ENCODE measurements at regions not wholly inside any gene's neighbourhood (a gene's known extent, or its start where the extent isn't known, plus 50 kb on each side); places are given as distances from the start of the nearest gene placed in this dataset.

DNA sequence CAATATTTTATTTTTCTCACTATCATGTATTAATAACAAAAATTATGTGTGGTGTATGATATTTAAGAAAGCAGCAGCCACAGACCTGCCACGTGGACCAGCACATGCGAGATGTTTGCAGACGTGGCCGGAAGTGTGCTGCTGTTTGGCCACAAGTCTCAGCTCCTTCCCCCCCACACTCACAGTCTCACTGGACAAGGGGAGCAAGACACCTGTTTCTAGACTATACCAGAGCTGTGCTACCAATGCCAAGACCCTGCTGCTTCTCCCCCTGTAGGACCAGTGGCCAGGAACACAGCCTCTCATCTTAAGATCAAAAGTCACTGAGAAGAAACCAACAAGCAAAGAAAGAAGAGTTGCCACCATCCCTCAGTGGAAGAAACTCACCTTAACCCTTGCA is 258.9 kb upstream of the PPP2R2D start:
- Histone ChIP-seq H3K27me3 (replicated peaks; ENCODE audit: control insufficient read depth, insufficient read depth, low read length) (no peaks in the 10 kb centered on the region), H3K9me3 (ENCODE audit: control insufficient read depth, low read length) (peaks cover 13% of the 10 kb centered on the region), H3K4me1 (ENCODE audit: control insufficient read depth, insufficient read depth, low read length) (no peaks in the 10 kb centered on the region), H3K4me3 (ENCODE audit: low read length) (no peak overlapping the region), H3K9ac (ENCODE audit: low read length) (no peak overlapping the region), H3K36me3 (ENCODE audit: control insufficient read depth, insufficient read depth, low read length, severe bottlenecking) (no peaks in the 10 kb centered on the region)
- DNase-seq (ENCODE audit: low read depth) = no peak

- H3K4me3 ChIP-seq (ENCODE audit: low read length) = no peak overlapping the region
- no peak overlapping the region for H3K9ac ChIP-seq (ENCODE audit: low read length)
- DNase-seq (ENCODE audit: low read depth) = no peak
- H3K36me3 ChIP-seq (ENCODE audit: control insufficient read depth, insufficient read depth, low read length, severe bottlenecking) = no peaks in the 10 kb centered on the region
- H3K27me3 ChIP-seq (replicated peaks; ENCODE audit: control insufficient read depth, insufficient read depth, low read length) = no peaks in the 10 kb centered on the region
- no peaks in the 10 kb centered on the region for H3K4me1 ChIP-seq (ENCODE audit: control insufficient read depth, insufficient read depth, low read length)
- peaks cover 13% of the 10 kb centered on the region for H3K9me3 ChIP-seq (ENCODE audit: control insufficient read depth, low read length)
These were observed 257.8 kb upstream of the PPP2R2D start for GRCh38 chr10:131642966-131643365.

GRCh38 chr10:131644289-131644688 is 256.5 kb upstream of the PPP2R2D start:
- no peak for DNase-seq (ENCODE audit: low read depth)
- H3K4me3 ChIP-seq (ENCODE audit: low read length) = peak overlapping the region; percentile 66
- H3K9me3 ChIP-seq (ENCODE audit: control insufficient read depth, low read length) = peaks cover 10% of the 10 kb centered on the region
- no peaks in the 10 kb centered on the region for H3K27me3 ChIP-seq (replicated peaks; ENCODE audit: control insufficient read depth, insufficient read depth, low read length)
- no peaks in the 10 kb centered on the region for H3K36me3 ChIP-seq (ENCODE audit: control insufficient read depth, insufficient read depth, low read length, severe bottlenecking)
- H3K9ac ChIP-seq (ENCODE audit: low read length) = no peak overlapping the region
- no peaks in the 10 kb centered on the region for H3K4me1 ChIP-seq (ENCODE audit: control insufficient read depth, insufficient read depth, low read length)

- DNase-seq (ENCODE audit: low read depth) = no peak
- Histone ChIP-seq H3K4me3 (ENCODE audit: low read length) (peak overlapping the region; percentile 66), H3K27me3 (replicated peaks; ENCODE audit: control insufficient read depth, insufficient read depth, low read length) (no peaks in the 10 kb centered on the region), H3K4me1 (ENCODE audit: control insufficient read depth, insufficient read depth, low read length) (no peaks in the 10 kb centered on the region), H3K9ac (ENCODE audit: low read length) (no peak overlapping the region), H3K9me3 (ENCODE audit: control insufficient read depth, low read length) (peaks cover 3% of the 10 kb centered on the region), H3K36me3 (ENCODE audit: control insufficient read depth, insufficient read depth, low read length, severe bottlenecking) (no peaks in the 10 kb centered on the region)
These were observed 255.7 kb upstream of the PPP2R2D start for GRCh38 chr10:131644864-131645658.

- DNase-seq (ENCODE audit: low read depth) = no peak
- no peaks in the 10 kb centered on the region for H3K27me3 ChIP-seq (replicated peaks; ENCODE audit: control insufficient read depth, insufficient read depth, low read length)
- H3K9ac ChIP-seq (ENCODE audit: low read length) = no peak overlapping the region
- no peaks in the 10 kb centered on the region for H3K9me3 ChIP-seq (ENCODE audit: control insufficient read depth, low read length)
- no peaks in the 10 kb centered on the region for H3K4me1 ChIP-seq (ENCODE audit: control insufficient read depth, insufficient read depth, low read length)
- H3K36me3 ChIP-seq (ENCODE audit: control insufficient read depth, insufficient read depth, low read length, severe bottlenecking) = no peaks in the 10 kb centered on the region
- H3K4me3 ChIP-seq (ENCODE audit: low read length) = no peak overlapping the region
These were observed 255.1 kb upstream of the PPP2R2D start for GRCh38 chr10:131645756-131646155.

GRCh38 chr10:131646551-131647525 is 254.0 kb upstream of the PPP2R2D start:
- H3K9me3 ChIP-seq (ENCODE audit: control insufficient read depth, low read length) = no peaks in the 10 kb centered on the region
- no peak overlapping the region for H3K4me3 ChIP-seq (ENCODE audit: low read length)
- no peaks in the 10 kb centered on the region for H3K4me1 ChIP-seq (ENCODE audit: control insufficient read depth, insufficient read depth, low read length)
- H3K36me3 ChIP-seq (ENCODE audit: control insufficient read depth, insufficient read depth, low read length, severe bottlenecking) = no peaks in the 10 kb centered on the region
- DNase-seq (ENCODE audit: low read depth) = no peak
- no peaks in the 10 kb centered on the region for H3K27me3 ChIP-seq (replicated peaks; ENCODE audit: control insufficient read depth, insufficient read depth, low read length)
- H3K9ac ChIP-seq (ENCODE audit: low read length) = no peak overlapping the region

GRCh38 chr10:131647789-131648188 is 253.0 kb upstream of the PPP2R2D start:
- Histone ChIP-seq H3K4me1 (ENCODE audit: control insufficient read depth, insufficient read depth, low read length) (no peaks in the 10 kb centered on the region), H3K36me3 (ENCODE audit: control insufficient read depth, insufficient read depth, low read length, severe bottlenecking) (no peaks in the 10 kb centered on the region), H3K4me3 (ENCODE audit: low read length) (no peak overlapping the region), H3K27me3 (replicated peaks; ENCODE audit: control insufficient read depth, insufficient read depth, low read length) (peaks cover 8% of the 10 kb centered on the region), H3K9me3 (ENCODE audit: control insufficient read depth, low read length) (no peaks in the 10 kb centered on the region), H3K9ac (ENCODE audit: low read length) (no peak overlapping the region)
- DNase-seq (ENCODE audit: low read depth) = no peak

DNA sequence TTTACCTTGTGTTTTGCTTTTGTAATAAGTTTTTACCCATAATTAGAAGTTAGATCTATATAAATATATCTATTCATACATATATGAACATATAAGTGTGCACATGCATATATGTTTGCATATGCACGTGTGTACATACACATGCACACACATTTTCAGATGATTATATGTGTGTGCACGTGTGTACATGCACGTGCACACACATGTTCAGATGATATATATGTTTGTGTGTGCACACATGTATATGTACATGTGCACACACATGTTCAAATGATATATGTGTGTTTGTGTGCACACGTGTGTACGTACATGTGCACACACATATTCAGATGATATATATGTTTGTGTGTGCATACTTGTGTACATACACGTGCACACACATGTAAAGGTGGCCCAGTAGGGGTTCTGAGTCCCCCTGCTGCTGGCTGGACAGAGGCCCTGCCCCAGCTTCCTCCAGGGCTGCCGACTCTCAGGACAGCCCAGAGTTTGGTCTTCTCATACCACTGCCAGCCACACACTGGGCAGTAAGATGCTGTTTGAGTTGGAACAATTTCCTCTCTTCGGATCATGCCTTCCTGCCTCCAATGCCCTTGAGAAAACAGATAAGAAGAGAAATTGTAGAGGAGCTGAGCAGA is 252.3 kb upstream of the PPP2R2D start:
- H3K4me1 ChIP-seq (ENCODE audit: control insufficient read depth, insufficient read depth, low read length) = no peaks in the 10 kb centered on the region

GRCh38 chr10:131649617-131650016 is 251.2 kb upstream of the PPP2R2D start:
- Histone ChIP-seq H3K4me1 (ENCODE audit: control insufficient read depth, insufficient read depth, low read length) (no peaks in the 10 kb centered on the region), H3K9ac (ENCODE audit: low read length) (no peak overlapping the region), H3K9me3 (ENCODE audit: control insufficient read depth, low read length) (no peaks in the 10 kb centered on the region), H3K4me3 (ENCODE audit: low read length) (no peak overlapping the region), H3K36me3 (ENCODE audit: control insufficient read depth, insufficient read depth, low read length, severe bottlenecking) (no peaks in the 10 kb centered on the region), H3K27me3 (replicated peaks; ENCODE audit: control insufficient read depth, insufficient read depth, low read length) (peaks cover 13% of the 10 kb centered on the region)
- DNase-seq (ENCODE audit: low read depth) = no peak

More for the DNA sequence above, 252.3 kb upstream of the PPP2R2D start:
- DNase-seq (ENCODE audit: low read depth) = no peak
- H3K36me3 ChIP-seq (ENCODE audit: control insufficient read depth, insufficient read depth, low read length, severe bottlenecking) = no peaks in the 10 kb centered on the region
- no peak overlapping the region for H3K9ac ChIP-seq (ENCODE audit: low read length)
- no peaks in the 10 kb centered on the region for H3K9me3 ChIP-seq (ENCODE audit: control insufficient read depth, low read length)
- no peak overlapping the region for H3K4me3 ChIP-seq (ENCODE audit: low read length)
- peaks cover 13% of the 10 kb centered on the region for H3K27me3 ChIP-seq (replicated peaks; ENCODE audit: control insufficient read depth, insufficient read depth, low read length)

DNA sequence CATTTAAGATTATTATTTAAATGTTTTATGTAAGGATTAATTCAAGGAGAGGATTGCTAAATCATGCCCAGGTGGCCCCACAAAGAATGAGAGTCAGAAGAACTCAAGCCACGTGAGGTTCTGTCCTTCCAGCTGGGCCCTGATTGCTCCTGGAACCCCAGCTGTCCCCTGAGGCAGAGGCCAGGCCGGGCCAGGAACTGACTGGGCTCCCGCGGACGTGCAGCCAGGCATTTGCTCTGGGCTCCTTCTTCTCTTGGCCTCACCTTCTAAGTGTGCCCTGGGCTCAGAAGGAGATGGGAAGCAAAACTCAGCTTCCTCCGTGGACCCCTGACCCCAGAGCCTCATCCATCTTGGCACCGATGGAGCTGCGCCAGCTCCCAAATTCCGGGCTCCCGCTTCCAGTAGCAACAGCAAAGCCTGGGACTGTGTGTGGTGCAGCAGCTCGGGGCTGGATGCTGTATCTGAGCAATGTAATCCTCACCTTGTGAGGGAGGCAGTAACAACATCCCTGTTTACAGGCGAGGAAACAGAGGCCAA is 250.6 kb upstream of the PPP2R2D start:
- no peaks in the 10 kb centered on the region for H3K4me1 ChIP-seq (ENCODE audit: control insufficient read depth, insufficient read depth, low read length)
- H3K27me3 ChIP-seq (replicated peaks; ENCODE audit: control insufficient read depth, insufficient read depth, low read length) = peaks cover 13% of the 10 kb centered on the region
- no peaks in the 10 kb centered on the region for H3K36me3 ChIP-seq (ENCODE audit: control insufficient read depth, insufficient read depth, low read length, severe bottlenecking)
- no peak for DNase-seq (ENCODE audit: low read depth)
- H3K4me3 ChIP-seq (ENCODE audit: low read length) = no peak overlapping the region
- H3K9me3 ChIP-seq (ENCODE audit: control insufficient read depth, low read length) = no peaks in the 10 kb centered on the region
- no peak overlapping the region for H3K9ac ChIP-seq (ENCODE audit: low read length)

Data from adipocyte (in vitro differentiated cells).